ENCODE measurements at regions not wholly inside any gene's neighbourhood (a gene's known extent, or its start where the extent isn't known, plus 50 kb on each side); places are given as distances from the start of the nearest gene placed in this dataset.

- DNase-seq (ENCODE audit: low spot score) = no peak
- H3K9ac ChIP-seq (ENCODE audit: low read depth in 1 of 2, low read length in 2 of 2) = no peak overlapping the region
- H3K9me3 ChIP-seq (ENCODE audit: control insufficient read depth in 4 of 4, low read length in 3 of 4) = no peaks in the 10 kb centered on the region
- 63% methylated on average over 1 of the region's 1 CpG for whole genome bisulfite sequencing
- no peak overlapping the region for H3K27ac ChIP-seq (ENCODE audit: low read depth in 1 of 2, low read length in 2 of 2)
- H3K27me3 ChIP-seq (ENCODE audit: control insufficient read depth in 4 of 4, insufficient read depth in 4 of 4, low read length in 3 of 4) = no peaks in the 10 kb centered on the region
- H3K4me3 ChIP-seq (ENCODE audit: low read depth in 1 of 3, low read length in 3 of 3) = no peak overlapping the region
- no peaks in the 10 kb centered on the region for H3K36me3 ChIP-seq (ENCODE audit: control insufficient read depth in 4 of 4, insufficient read depth in 3 of 4, low read depth in 1 of 4, low read length in 3 of 4)
- no peak for TF ChIP-seq REST (IDR thresholded peaks at IDR 0.05)
- no peak for TF ChIP-seq GABPA (IDR thresholded peaks at IDR 0.05 in 1 of 2, conservative IDR thresholded peaks at IDR 0.05 in 1 of 2)
- no peak for TF ChIP-seq HNF4G (IDR thresholded peaks at IDR 0.05)
- no peak for TF ChIP-seq HNF4A (conservative IDR thresholded peaks at IDR 0.05)
- TF ChIP-seq NR2F2 (IDR thresholded peaks at IDR 0.05) = no peak
- TF ChIP-seq SP1 (IDR thresholded peaks at IDR 0.05) = no peak
- TF ChIP-seq TAF1 (conservative IDR thresholded peaks at IDR 0.05) = no peak
- TF ChIP-seq RAD21 (IDR thresholded peaks at IDR 0.05) = no peak
- peaks cover 0 to 6% (median 0%) of the 10 kb centered on the region in 4 donors for H3K4me1 ChIP-seq (ENCODE audit: control insufficient read depth in 4 of 4, insufficient read depth in 4 of 4, low read length in 3 of 4)
Measured at GRCh38 chr6:79788756-79789155, 157.6 kb downstream of the SH3BGRL2 start.

- H3K4me1 ChIP-seq (ENCODE audit: control insufficient read depth in 4 of 4, insufficient read depth in 4 of 4, low read length in 3 of 4) = peaks cover 0 to 6% (median 0%) of the 10 kb centered on the region in 4 donors
- H3K27ac ChIP-seq (ENCODE audit: low read depth in 1 of 2, low read length in 2 of 2) = no peak overlapping the region
- no peak for TF ChIP-seq REST (IDR thresholded peaks at IDR 0.05)
- TF ChIP-seq FOXA2 (IDR thresholded peaks at IDR 0.05) = no peak
- TF ChIP-seq MAX (IDR thresholded peaks at IDR 0.05) = no peak
- TF ChIP-seq NR2F2 (IDR thresholded peaks at IDR 0.05) = no peak
- TF ChIP-seq JUND (IDR thresholded peaks at IDR 0.05) = no peak
- TF ChIP-seq TAF1 (conservative IDR thresholded peaks at IDR 0.05) = no peak
- no peak for TF ChIP-seq CTCF (IDR thresholded peaks at IDR 0.05; ENCODE audit: low read depth, low read length, missing input control)
- no peak overlapping the region for H3K4me3 ChIP-seq (ENCODE audit: low read depth in 1 of 3, low read length in 3 of 3)
- H3K9me3 ChIP-seq (ENCODE audit: control insufficient read depth in 4 of 4, low read length in 3 of 4) = no peaks in the 10 kb centered on the region
- DNase-seq (ENCODE audit: low spot score) = no peak
- 91% methylated on average over 3 of the region's 3 CpGs for WGBS
- H3K36me3 ChIP-seq (ENCODE audit: control insufficient read depth in 4 of 4, insufficient read depth in 3 of 4, low read depth in 1 of 4, low read length in 3 of 4) = no peaks in the 10 kb centered on the region
- no peaks in the 10 kb centered on the region for H3K27me3 ChIP-seq (ENCODE audit: control insufficient read depth in 4 of 4, insufficient read depth in 4 of 4, low read length in 3 of 4)
- no peak overlapping the region for H3K9ac ChIP-seq (ENCODE audit: low read depth in 1 of 2, low read length in 2 of 2)
Measured at GRCh38 chr6:79787626-79788025, 156.5 kb downstream of the SH3BGRL2 start.
